IMR-90 (cell line): ENCODE measurements at regions not wholly inside any gene's neighbourhood (a gene's known extent, or its start where the extent isn't known, plus 50 kb on each side); places are given as distances from the start of the nearest gene placed in this dataset.

Source experiments
- BHLHE40 ChIP-seq: fragments of 150-350 bp; IDR thresholded peaks from 2 replicates; pipeline ENCODE4 v1.6.1; 2016; ENCODE audit warnings: mild to moderate bottlenecking, low read depth, low read length
- CHD1 ChIP-seq: IDR thresholded peaks from 2 replicates; pipeline ENCODE4 v1.6.1; 2012; ENCODE audit warnings: low read depth, low read length, improper control_type of control experiment
- FOS ChIP-seq: fragments of 150-350 bp; IDR thresholded peaks from 2 replicates; pipeline ENCODE4 v1.6.1; 2016; ENCODE audit warnings: low read depth, low read length
- MAFK ChIP-seq: IDR thresholded peaks from 2 replicates; pipeline ENCODE4 v1.6.1; 2012; ENCODE audit warnings: low read depth, low read length, improper control_type of control experiment
- MAZ ChIP-seq: IDR thresholded peaks from 2 replicates; pipeline ENCODE4 v1.6.1; 2012; ENCODE audit warnings: low read depth, mild to moderate bottlenecking, low read length, improper control_type of control experiment, moderate library complexity, borderline replicate concordance
- MXI1 ChIP-seq: IDR thresholded peaks from 2 replicates; pipeline ENCODE4 v1.6.1; 2012; ENCODE audit warnings: low read depth, mild to moderate bottlenecking, low read length, moderate library complexity, borderline replicate concordance
- POLR2A ChIP-seq: IDR thresholded peaks from 2 replicates; pipeline ENCODE4 v1.6.1; 2012; ENCODE audit warnings: mild to moderate bottlenecking, low read depth, low read length
- RAD21 ChIP-seq: IDR thresholded peaks from 2 replicates; pipeline ENCODE4 v1.6.1; 2012; ENCODE audit warnings: low read length, improper control_type of control experiment
- RFX5 ChIP-seq: IDR thresholded peaks from 2 replicates; pipeline ENCODE4 v1.8.0; 2012; ENCODE audit warnings: low read depth, mild to moderate bottlenecking, low read length, moderate library complexity
- SMC3 ChIP-seq: fragments of 150-350 bp; IDR thresholded peaks from 2 replicates; pipeline ENCODE4 v1.6.1; 2016; ENCODE audit warnings: low read depth, mild to moderate bottlenecking, antibody characterized with exemption, low read length, moderate library complexity
- TF ChIP-seq, protein P1 (sequence below): conservative IDR thresholded peaks from 2 replicates; pipeline ENCODE4 v1.5.1; 2012; ENCODE audit warnings: mild to moderate bottlenecking, low read depth, low read length, improper control_type of control experiment
- TF ChIP-seq, protein P2 (sequence below): fragments of 150-350 bp; IDR thresholded peaks from 2 replicates; pipeline ENCODE4 v1.6.1; 2017; ENCODE audit warnings: mild to moderate bottlenecking, antibody characterized with exemption, low read length, low read depth

DNA sequence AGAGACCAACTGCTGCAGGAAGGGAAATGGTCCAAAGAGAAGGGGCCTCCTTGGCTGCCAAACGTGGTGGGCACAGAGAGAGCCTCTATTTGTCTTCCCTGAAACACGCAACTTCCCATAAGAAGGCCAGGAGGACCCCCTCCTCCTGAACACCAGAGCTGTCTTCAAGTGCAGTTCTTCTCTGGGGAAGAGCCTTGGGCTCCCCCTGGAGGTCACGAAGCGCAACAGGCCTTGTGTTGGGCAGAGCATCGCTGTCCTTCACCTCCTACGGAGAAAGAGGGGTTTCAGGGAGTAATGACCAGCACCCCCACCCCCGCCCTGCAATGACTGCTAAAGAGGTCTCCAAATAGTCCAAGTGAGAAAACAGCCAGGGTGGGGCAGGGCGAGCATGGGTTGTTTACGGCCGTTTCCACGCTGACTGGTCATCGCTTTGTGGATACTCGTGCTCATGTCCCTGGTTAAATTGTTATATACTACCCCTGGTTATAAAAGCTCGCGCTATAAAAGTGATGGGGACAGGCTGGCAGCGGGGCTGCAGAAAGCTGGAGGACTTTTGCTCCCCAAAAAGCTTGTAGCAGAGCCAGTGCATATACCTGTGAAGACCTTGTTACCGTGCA is 397.5 kb upstream of the ATP10A start:
- TF ChIP-seq RAD21: peak; percentile 68
- no peak for TF ChIP-seq FOS
- TF ChIP-seq, protein P1, sequence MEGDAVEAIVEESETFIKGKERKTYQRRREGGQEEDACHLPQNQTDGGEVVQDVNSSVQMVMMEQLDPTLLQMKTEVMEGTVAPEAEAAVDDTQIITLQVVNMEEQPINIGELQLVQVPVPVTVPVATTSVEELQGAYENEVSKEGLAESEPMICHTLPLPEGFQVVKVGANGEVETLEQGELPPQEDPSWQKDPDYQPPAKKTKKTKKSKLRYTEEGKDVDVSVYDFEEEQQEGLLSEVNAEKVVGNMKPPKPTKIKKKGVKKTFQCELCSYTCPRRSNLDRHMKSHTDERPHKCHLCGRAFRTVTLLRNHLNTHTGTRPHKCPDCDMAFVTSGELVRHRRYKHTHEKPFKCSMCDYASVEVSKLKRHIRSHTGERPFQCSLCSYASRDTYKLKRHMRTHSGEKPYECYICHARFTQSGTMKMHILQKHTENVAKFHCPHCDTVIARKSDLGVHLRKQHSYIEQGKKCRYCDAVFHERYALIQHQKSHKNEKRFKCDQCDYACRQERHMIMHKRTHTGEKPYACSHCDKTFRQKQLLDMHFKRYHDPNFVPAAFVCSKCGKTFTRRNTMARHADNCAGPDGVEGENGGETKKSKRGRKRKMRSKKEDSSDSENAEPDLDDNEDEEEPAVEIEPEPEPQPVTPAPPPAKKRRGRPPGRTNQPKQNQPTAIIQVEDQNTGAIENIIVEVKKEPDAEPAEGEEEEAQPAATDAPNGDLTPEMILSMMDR: peak; percentile 61
- TF ChIP-seq, protein P2, sequence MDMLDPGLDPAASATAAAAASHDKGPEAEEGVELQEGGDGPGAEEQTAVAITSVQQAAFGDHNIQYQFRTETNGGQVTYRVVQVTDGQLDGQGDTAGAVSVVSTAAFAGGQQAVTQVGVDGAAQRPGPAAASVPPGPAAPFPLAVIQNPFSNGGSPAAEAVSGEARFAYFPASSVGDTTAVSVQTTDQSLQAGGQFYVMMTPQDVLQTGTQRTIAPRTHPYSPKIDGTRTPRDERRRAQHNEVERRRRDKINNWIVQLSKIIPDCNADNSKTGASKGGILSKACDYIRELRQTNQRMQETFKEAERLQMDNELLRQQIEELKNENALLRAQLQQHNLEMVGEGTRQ: no peak
- no peak for TF ChIP-seq POLR2A
- peak; percentile 57 for TF ChIP-seq SMC3
- no peak for TF ChIP-seq MXI1
- no peak for TF ChIP-seq BHLHE40
- no peak for TF ChIP-seq RFX5
- TF ChIP-seq MAZ: no peak
- TF ChIP-seq CHD1: no peak
- no peak for TF ChIP-seq MAFK
